HG03457 (cell line): ENCODE measurements at regions not wholly inside any gene's neighbourhood (a gene's known extent, or its start where the extent isn't known, plus 50 kb on each side); places are given as distances from the start of the nearest gene placed in this dataset.

Experiments used
- ATAC-seq: cut with Tn5 transposase; IDR thresholded peaks from one replicate; pipeline ENCODE4 v1.9.1; 2021; ENCODE audit warnings: moderate number of reproducible peaks; ENCODE audit not compliant: unreplicated experiment

DNA sequence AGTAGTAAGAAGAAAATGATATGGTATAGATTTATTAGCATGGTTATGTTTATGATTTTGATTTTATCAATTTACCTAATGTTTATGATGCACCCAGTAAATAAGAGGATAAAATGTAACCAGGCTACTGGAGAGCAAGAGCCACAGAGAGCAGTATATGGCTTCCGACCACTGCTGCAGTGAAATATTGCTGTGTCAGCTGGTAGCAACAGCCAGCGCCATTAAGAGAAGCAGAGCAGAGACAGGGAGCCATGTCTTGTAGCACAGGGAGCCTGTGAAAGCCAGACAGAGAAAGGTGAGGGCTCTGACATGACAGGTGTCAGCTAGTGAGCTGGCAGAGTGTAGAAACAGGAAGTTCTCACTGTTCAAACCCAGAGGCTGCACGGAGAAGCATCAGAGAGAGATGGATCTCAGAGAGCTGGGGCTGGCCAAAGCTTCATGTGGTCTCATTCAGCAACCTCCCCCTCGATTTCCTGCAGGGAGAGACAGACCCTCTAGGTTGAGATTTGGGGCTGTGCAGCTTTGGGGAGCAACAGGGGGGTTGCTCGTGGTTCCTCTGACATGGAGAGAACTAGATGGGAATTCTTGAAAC, 202.1 kb downstream of the MED10 start:
- no peak for ATAC-seq

DNA sequence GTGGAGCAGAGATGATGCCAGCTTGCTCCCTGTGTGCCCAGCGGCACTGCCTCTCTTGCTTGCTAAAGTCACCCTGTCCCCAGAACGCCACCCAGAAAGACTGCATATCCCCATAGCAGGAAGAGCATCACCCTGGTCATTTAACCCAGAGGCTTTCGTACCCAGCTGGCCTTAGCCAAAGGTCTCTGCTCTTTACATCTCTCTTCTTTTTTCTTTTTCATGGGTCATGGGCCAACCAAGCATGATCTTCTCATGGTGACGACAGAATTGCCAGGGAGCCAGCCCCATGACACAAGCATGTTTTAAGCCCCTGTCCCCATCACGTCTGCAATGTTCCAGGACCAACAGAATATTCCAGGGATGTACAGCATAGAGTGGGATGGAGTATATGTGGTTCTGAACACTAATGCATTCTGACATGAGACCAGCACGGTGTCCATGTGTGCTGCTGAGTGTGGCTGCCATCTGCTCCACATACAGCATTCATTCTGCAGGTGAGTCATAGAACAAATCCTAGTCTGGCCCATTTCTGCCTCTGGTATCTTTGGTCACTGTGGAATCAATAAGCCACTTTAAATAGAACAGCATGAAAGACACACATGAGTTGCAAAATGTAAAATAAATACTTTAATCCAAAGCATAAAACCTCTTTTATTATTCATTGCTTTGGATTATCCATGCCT, 203.0 kb downstream of the MED10 start:
- no peak for ATAC-seq

DNA sequence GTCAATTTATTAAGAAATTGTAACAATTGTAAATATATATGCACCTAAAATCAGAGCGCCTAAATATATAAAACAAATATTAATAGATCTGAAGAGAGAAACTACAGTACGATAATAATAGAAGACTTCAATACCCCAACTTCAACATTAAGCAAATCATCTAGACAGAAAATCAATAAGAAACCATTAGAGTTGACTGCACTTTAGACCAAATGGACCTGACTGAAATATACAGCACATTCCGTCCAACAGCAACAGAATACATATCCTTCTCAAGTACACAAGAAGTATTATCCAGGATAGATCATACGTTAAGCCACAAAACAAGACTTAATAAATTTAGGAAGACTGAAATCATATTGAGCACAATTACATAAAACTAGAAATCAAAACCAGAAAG, 208.7 kb downstream of the MED10 start:
- ATAC-seq, result no peak

DNA sequence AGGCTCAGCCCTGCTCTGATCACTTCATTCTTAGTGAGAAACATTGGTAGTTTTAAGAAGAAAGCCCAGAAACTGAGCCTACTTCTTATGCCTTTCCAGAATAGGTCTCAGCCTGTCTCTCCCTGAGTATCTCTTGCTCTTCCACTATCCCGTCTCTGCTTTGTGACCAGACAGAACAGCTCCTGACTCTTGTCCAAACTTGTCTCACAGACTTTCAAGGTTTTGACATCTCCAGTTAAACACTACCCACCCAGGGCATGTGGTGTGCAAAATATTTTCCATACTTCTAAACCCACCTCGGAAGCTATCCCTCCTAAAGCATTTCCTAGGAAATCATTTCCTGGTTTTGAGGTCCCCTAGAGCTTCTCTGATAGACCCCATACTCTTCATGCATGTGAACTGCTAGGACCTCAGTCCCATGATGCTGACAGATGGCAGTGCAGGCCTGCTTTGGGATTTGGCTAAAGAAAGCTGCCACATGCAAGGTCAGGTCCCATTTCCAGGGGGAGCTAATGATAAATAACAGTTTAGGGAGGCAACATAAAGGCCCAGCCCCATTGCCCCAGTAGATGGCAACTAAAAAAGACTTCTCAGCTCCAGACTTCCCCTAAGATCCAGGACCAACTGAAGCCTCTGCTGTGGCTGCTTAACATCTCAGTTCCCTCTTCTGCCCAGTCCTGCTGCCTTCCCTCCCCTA, 211.5 kb downstream of the MED10 start:
- no peak for ATAC-seq

DNA sequence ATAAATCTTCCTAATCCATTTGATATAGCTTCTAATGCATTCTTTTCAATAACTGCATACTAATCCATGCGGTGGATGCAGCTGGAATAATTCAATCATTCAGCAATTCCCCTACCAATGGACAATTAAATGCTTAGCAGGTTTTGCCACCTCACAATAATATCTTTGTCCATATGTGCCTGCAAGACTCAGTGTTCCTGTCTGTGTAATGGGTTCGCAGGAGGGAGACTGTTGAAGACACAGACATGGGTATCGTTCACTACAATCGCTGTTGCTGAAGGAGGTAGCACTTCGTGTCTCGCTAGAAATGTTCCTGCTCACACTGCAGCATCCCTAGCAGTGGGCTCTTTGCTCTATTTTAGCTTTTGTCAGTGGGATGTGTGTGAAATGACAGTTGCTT, 214.4 kb downstream of the MED10 start:
- ATAC-seq, result no peak

DNA sequence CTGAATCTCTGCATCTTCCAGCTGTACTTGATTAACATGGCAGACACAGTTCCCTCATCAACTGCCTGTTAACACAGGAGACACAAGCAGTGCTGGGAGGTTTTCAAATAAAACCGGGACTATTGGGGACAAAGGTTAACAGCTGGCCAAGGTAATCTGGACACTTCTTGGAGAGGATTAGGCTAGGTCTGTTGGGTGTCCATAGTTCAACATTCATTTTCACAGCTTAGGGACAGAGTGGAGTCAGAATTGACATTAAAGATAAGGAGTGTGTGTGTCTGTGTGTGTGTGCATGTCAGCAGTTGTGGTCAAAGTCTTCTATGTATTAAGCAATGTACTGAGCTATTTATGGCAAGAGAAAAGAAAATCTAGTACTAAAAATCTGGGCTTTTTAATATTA, 216.2 kb downstream of the MED10 start:
- ATAC-seq, result no peak

DNA sequence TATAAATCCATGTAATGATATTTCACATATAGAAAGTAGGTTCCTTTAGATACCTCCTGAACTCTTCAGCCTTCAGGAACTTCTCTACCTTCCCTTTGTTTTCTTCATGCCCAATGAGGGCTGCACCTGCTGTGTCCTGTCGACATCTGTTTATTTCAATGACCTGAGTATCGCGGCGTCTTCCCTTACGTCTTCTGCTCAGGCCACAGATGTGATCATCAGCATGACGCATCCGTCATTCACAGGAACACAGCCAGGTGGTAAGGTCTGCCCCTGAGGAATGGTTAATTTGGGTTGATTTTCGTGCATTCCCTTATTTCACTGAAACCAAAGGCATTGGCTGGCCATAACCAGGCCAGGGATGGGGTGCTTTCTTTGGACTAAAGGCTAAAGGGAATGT, 217.1 kb downstream of the MED10 start:
- no peak for ATAC-seq

DNA sequence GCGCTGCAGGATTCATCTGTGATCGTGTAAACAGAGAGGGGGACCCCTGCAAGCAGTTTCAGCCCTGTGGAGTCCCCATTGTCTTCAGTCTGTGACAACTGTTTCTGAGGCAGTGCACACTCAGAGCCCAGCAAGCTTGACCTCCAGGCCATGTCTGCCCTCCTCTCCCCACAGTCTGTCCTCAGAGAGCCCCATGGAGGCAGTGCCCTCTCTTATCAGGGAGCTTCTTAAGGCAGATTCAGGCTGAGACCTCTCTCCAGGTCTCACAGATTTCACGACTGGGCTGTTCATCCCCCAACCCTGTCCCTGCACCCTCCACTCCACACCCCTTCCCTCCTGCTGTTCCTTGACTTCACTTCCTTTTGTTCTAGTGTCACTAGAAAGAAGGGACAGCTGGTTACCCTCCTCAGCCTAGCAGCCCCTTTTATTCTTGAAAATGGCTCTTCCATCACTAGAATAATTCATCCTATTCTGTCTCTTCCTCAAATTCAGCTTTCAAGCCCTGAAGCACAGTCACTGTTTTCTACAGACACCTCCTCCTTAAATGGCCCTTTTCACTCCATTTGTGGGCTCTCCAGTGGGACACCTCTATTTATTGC, 218.4 kb downstream of the MED10 start:
- no peak for ATAC-seq

DNA sequence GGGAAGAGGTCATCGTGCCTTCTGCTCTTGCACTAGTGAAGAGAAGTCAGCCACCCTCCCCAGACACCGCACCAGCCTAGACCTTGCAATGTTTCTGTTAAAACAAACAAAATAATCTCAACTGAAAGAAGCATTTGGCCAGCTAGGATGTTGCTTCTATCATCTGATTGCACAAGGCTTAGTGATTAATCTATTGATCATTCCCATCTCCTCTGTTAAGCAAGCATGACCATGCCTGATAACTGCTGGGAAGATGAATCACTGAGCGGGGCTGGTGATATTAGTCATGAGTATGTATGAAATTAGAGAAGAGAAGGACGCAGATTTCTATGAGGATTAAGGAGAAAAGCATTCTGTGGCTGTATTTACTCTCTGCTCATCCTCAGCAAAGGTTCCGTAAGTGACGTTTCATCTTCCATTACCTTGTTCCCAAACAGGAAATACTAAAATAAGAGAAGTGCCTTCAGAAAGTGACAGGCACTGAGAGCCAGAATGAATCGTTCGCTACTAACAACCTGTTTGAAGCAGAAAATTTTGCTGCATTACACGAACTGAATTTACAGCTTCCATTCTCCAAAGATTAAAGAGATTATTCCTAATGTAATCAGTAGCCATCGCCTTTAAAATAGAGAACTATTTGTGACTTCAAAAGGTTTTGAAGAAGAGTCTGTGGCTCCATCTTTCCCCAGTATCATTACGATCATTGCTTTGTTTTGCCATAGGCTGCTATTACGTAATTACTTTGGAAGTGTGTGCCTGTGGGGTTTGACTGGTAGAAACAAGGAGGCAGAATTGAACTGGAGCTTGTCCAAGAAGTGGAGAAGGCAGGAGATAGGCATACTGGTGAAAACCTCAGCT, 219.1 kb downstream of the MED10 start:
- ATAC-seq, result no peak

DNA sequence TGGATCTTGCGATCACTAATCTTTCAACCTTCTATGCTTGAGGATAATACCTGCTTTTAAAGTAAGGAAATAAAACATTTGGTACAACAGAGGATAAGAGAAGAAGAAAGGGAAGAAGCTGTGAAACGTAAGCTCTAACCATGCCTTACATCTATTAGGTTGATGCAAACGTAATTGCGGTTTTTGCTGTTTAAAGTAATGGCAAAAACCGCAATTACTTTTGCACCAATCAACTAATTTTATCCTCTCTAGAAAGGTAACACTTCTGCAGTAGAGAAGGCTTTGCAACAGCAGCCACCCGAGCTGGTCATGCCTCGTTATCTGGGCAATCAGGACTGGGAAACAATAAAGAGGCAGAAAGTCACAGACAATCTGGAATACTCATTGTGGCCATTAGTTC, 224.1 kb downstream of the MED10 start:
- ATAC-seq, result no peak

DNA sequence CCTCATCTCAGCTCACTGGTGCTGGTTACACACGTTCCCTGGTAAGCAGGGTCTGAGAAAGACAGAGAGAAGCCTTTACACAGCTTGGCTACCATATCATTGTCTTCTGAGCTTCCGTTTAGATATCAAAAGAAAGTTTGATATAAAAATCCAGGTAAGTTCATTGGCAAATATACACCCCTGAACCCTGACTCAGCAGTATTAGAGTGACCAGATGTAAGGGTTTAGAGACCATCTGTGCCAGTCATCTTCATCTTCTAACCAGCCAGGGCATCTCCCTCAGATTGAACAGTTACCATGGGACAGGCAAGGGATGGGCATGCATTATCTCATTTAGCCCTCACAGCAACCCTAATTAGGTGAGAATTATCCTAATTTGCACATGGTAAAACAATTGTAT, 232.1 kb downstream of the MED10 start:
- no peak for ATAC-seq

DNA sequence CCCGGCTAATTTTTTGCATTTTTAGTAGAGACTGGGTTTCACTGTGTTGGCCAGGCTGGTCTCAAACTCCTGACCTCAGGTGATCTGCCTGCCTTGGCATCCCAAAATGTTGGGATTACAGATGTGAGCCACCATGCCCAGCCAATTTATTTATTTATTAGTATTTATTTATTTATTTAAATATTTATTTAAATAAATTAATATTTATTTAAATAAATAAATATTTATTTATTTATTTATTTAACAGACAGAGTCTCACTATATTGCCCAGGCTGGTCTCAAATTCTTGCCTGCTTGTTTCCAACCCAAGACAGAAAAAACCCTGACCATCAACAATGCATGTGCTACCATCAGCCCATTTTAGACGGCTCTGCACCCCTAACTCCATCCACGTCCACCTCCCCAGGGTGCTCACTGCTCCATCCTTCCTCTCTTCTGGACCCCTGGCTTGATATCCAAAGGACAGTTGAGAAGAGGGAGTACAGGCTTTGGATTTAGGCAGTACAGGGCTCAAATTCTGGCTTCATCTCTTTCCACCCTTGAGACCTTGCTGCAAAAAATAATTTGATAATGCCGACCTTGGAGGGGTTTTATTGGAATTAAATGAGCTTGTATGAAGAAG, 232.6 kb downstream of the MED10 start:
- ATAC-seq, result no peak

DNA sequence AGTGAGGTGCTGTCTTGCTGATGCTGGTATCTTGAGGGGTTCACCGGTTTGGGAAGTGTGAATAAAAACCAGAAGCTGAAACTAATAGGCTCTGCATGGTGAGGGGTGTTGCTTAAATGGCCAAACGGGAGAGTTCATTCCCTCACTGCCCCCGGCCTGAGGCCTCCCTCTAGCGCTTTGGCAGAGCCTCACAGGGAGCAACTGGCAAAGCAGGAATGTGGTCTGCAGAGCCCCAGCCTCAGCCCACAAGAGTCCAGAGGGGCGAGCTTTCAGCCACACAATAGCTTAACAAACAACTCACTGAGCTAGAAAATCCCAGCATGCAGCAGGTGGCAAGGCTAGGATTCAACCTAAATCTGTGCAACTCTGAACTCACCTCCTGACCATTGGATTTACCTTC, 234.8 kb downstream of the MED10 start:
- no peak for ATAC-seq

DNA sequence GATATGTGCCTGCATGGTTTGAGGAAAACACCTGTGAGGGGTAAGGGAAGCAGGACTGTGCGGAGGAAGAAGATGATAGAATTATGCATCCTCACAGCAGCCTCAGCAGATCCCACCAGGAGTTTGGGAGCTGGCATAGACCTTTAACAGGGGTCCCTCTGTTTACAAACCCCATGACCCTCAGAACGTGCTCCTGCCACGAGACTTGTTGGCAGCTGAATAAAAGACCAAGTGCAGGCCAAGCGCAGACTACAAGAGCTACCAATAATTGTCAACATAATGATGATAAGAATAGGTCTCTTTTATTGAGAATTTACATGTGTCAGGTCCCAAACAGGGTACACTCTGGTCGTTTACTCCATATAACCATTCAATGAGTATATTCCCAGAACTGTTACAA, 236.0 kb downstream of the MED10 start:
- ATAC-seq, result no peak

DNA sequence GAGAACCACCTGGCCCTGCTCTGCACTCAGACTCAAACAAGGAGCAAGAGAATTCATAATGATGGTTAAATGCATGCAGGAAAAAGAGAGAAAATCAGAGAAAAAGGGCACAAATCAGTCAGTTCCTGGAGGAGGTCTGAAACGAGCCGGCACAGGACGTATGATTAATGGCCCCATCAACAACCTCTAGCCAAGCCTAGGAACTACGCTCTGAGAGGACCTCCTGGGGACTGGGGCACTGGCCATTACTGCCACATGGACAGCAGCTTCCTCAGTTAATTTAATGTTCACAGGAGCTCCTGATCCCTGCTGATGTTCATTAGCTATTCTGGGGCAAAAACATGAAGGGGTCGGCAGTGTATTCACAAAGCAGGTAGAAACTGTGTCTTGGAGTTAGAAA, 238.1 kb downstream of the MED10 start:
- no peak for ATAC-seq

DNA sequence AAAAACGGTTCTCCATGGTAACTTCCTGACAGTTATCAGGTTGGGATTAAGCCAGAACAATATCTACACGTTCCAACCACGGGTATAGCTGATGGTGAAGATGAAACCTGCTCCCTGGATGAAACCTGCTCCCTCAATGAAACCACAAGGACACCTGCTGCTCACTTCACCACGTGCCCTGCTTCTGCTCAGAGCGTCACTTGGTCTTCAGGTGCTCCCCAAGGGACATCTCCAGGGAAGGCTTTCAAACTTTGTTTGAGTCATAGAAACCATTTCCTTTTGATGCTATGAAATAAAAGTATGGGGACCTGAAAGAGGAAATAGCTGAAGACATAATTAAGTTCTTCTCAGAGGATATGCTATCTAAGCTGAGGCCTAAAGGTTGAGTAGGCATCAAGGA, 242.4 kb downstream of the MED10 start:
- ATAC-seq, result peak; percentile 70

DNA sequence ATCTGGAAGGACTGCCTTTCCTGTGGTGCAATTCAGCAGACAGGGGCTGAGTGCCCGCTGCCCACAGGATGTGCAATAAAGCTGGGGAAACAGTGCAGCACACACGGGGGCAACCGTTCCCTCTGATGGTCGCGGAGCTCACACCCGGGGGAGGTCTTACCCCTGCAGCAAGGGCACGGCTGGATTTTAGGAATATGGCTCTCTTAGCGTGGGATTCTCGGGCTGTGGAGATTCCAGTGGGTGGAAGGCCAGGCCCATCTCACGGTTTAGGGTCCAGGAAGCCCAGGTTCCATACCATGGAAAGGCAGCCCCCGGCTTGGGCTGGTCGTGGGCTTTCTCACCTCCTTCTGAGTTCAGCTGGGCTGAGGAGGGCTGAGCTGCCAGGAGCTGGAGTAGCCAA, 244.1 kb downstream of the MED10 start:
- no peak for ATAC-seq

DNA sequence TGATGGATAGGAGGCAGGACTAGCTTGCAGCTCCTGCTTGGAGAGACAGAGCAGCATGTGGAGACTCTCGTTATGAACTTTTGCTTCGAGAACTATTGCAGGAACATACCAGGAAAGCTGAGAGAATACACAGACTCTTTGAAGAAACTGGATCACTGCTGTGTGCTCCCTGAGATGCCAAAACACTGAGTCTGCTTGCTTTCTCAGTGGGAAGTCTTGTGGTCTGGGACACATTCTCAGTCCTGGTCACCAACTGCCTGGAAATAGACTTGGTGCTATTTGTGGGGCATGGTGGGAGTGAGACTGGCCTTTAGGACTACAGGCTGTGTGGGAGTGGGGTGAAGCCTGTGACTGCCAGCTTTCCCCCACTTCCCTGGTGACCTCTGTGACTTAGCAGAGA, 252.6 kb downstream of the MED10 start:
- ATAC-seq, result no peak

DNA sequence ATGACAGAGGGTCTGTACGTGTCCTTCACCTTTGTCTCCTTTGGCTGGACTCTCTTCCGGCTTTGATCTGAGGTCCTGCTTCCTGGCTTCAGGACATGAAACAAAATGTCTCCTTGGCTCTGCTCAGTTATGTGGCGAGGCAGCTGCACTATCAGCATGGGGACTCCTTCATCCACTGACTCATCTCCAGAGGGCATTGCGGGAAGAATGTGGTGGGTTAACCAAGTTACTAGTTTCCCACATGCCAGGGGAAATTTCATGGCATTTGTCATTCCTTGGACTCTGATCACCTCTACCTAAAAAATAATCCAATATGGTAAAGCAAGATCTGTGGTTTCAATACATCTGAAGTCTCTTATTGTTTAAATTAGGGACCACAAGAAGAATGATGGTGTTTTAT, 259.7 kb downstream of the MED10 start:
- ATAC-seq, result no peak

DNA sequence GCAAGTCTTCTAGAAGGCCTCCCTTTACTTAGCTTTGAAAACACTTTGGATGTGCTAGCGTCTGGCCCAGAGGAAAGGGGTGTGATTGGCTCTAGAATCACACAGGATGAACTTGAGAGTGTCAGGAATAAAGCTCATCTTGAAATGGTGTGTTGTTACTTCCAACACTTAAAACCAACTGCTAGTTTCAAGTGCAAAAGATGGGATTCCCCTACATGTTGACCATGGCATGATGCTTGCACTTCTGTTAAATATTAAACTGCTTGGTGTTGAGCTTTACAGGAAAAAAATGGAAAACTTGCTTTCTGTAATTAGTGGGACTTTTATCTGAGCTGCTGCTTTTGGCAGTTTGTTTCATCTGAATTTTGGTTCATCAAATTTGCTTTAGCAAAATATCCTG, 261.1 kb downstream of the MED10 start:
- ATAC-seq, result no peak

DNA sequence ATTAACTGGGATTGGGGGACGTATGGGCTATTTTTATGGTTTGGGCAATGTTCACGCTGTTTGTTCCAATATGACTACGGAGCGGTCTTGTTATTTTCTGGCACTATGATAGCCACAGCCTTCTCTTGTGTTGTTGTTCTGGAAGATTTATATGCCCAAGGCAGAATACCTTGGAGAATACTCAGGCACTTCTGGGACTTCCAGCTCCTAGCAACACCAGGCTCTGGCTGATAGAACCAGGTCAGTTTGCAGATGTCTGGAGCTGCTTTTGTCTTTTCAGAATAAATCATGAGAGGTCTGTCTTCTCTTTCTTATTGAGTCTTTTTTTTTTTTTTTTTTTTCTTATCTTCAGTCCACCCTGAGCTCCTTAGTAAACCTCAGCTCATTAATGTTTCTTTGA, 262.5 kb downstream of the MED10 start:
- ATAC-seq, result no peak
